ENCODE measurements at regions not wholly inside any gene's neighbourhood (a gene's known extent, or its start where the extent isn't known, plus 50 kb on each side); places are given as distances from the start of the nearest gene placed in this dataset.
"Not testable (repeated sequence)": the region's sequence is repeated elsewhere in the genome, so short reads cannot be mapped to it uniquely, and the experiment has no call there.

- DNase-seq, result no peak
Measured at GRCh38 chr10:78660446-78661106, 408.2 kb upstream of the ZMIZ1 start.

- no peak for DNase-seq
Measured at GRCh38 chr10:78663721-78664120, 405.0 kb upstream of the ZMIZ1 start.

GRCh38 chr10:78664929-78665553 lies 403.7 kb upstream of the ZMIZ1 start:
- no peak for DNase-seq

- no peak for DNase-seq
Measured at GRCh38 chr10:78672918-78673317, 395.8 kb upstream of the ZMIZ1 start.

GRCh38 chr10:78681141-78681540 lies 387.6 kb upstream of the ZMIZ1 start:
- not testable (repeated sequence) for DNase-seq

- not testable (repeated sequence) for DNase-seq
Measured at GRCh38 chr10:78681986-78682385, 386.8 kb upstream of the ZMIZ1 start.

GRCh38 chr10:78684947-78685346 lies 383.8 kb upstream of the ZMIZ1 start:
- DNase-seq, result peak; percentile 48

- DNase-seq, result no peak
Measured at GRCh38 chr10:78685466-78686103, 383.2 kb upstream of the ZMIZ1 start.

GRCh38 chr10:78686444-78687060 lies 382.2 kb upstream of the ZMIZ1 start:
- DNase-seq, result no peak

- DNase-seq, result no peak
Measured at GRCh38 chr10:78687626-78688025, 381.1 kb upstream of the ZMIZ1 start.

GRCh38 chr10:78688230-78688900 lies 380.4 kb upstream of the ZMIZ1 start:
- DNase-seq, result no peak

GRCh38 chr10:78688901-78689583 lies 379.7 kb upstream of the ZMIZ1 start:
- DNase-seq, result no peak

GRCh38 chr10:78689584-78689935 lies 379.2 kb upstream of the ZMIZ1 start:
- no peak for DNase-seq

GRCh38 chr10:78690354-78691111 lies 378.2 kb upstream of the ZMIZ1 start:
- DNase-seq, result no peak

- no peak for DNase-seq
Measured at GRCh38 chr10:78691301-78692030, 377.3 kb upstream of the ZMIZ1 start.

GRCh38 chr10:78692071-78692470 lies 376.7 kb upstream of the ZMIZ1 start:
- no peak for DNase-seq

GRCh38 chr10:78695846-78696245 lies 372.9 kb upstream of the ZMIZ1 start:
- no peak for DNase-seq

GRCh38 chr10:78696791-78697395 lies 371.9 kb upstream of the ZMIZ1 start:
- no peak for DNase-seq

- no peak for DNase-seq
Measured at GRCh38 chr10:78699971-78700370, 368.8 kb upstream of the ZMIZ1 start.

- DNase-seq, result no peak
Measured at GRCh38 chr10:78700413-78700812, 368.4 kb upstream of the ZMIZ1 start.
